ENCODE measurements at regions not wholly inside any gene's neighbourhood (a gene's known extent, or its start where the extent isn't known, plus 50 kb on each side); places are given as distances from the start of the nearest gene placed in this dataset.

DNA sequence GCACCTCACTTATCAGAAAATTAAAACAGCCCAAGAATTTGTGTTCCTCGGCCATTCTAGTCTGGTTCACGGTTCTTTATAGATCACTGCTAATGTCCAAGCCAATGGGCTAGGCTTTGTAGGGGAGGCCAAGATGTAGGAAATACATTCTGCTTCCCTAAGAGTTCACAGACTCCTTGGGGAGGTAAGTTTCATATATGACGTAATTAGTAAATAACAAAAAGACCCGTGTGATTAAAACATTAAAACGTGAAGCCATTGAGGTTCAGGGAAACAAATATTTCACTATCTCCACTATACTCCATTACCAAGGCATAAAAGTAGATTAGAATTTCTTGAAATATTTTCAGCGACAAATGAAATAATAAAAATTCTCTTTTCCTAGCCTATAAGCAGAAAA lies 272.5 kb upstream of the KLHL29 start:
- H3K27me3 ChIP-seq, result no peaks in the 10 kb centered on the region
- H4K20me1 ChIP-seq (ENCODE audit: low read depth), result no peaks in the 10 kb centered on the region
- no peaks in the 10 kb centered on the region for H3K4me1 ChIP-seq
- no peak overlapping the region for H3K9ac ChIP-seq
- no peaks in the 10 kb centered on the region for H3K9me3 ChIP-seq (ENCODE audit: low read depth)
- H3K4me3 Mint-ChIP-seq, result no peak overlapping the region
- H2AFZ ChIP-seq (replicated peaks), result no peak overlapping the region
- DNase-seq (ENCODE audit: low spot score), result no peak
- no peaks in the 10 kb centered on the region for H3F3A ChIP-seq (ENCODE audit: low read depth)
- H3K4me2 ChIP-seq, result no peak overlapping the region
- no peak for TF ChIP-seq EZH2 (IDR thresholded peaks at IDR 0.05)
- H3K9me3 Mint-ChIP-seq, result peaks cover 8% of the 10 kb centered on the region
- H3K27me3 Mint-ChIP-seq (ENCODE audit: insufficient read depth, low read depth), result peaks cover 4% of the 10 kb centered on the region
- peaks cover 1% of the 10 kb centered on the region for H3K36me3 Mint-ChIP-seq
- no peaks in the 10 kb centered on the region for H3K36me3 ChIP-seq
- no peak overlapping the region for H3K27ac Mint-ChIP-seq
- H3K4me1 Mint-ChIP-seq, result no peaks in the 10 kb centered on the region
- H3K4me3 ChIP-seq, result no peak overlapping the region
- no peak overlapping the region for H3K27ac ChIP-seq
- no peaks in the 10 kb centered on the region for H3K79me2 ChIP-seq (ENCODE audit: low read depth)

DNA sequence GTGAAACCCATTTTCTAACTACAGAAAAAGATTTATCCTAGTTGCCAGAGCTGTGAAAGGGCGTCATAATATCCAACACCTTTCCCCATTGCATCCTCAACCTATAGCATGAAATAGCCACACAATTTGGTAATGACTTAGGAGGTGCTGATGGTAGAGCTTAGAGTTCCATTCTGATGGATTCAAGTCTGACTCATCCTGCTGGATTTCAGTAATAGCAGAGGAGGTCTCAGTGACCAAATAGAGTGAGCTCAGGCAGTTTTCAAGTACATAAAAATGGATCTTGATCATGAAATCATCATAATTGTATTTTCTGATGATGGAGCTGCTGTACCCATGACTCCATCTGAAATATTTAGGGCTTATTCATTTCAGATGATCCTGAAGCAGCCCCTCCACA lies 270.7 kb upstream of the KLHL29 start:
- Histone ChIP-seq H3F3A (ENCODE audit: low read depth) (no peaks in the 10 kb centered on the region), H3K4me3 (no peak overlapping the region), H3K4me2 (no peak overlapping the region), H3K9ac (no peak overlapping the region), H3K9me3 (ENCODE audit: low read depth) (no peaks in the 10 kb centered on the region), H3K79me2 (ENCODE audit: low read depth) (no peaks in the 10 kb centered on the region), H3K4me1 (no peaks in the 10 kb centered on the region), H3K27me3 (no peaks in the 10 kb centered on the region), H3K36me3 (no peaks in the 10 kb centered on the region), H4K20me1 (ENCODE audit: low read depth) (no peaks in the 10 kb centered on the region), H3K27ac (no peak overlapping the region), H2AFZ (replicated peaks) (no peak overlapping the region)
- H3K4me3 Mint-ChIP-seq, result no peak overlapping the region
- DNase-seq (ENCODE audit: low spot score), result no peak
- H3K4me1 Mint-ChIP-seq, result no peaks in the 10 kb centered on the region
- peaks cover 7% of the 10 kb centered on the region for H3K27me3 Mint-ChIP-seq (ENCODE audit: insufficient read depth, low read depth)
- H3K36me3 Mint-ChIP-seq, result peaks cover 1% of the 10 kb centered on the region
- no peak overlapping the region for H3K27ac Mint-ChIP-seq
- H3K9me3 Mint-ChIP-seq, result peaks cover 8% of the 10 kb centered on the region
- TF ChIP-seq EZH2 (IDR thresholded peaks at IDR 0.05), result no peak
- TF ChIP-seq EZH2phosphoT487 (IDR thresholded peaks at IDR 0.05), result no peak
- TF ChIP-seq, protein P1, sequence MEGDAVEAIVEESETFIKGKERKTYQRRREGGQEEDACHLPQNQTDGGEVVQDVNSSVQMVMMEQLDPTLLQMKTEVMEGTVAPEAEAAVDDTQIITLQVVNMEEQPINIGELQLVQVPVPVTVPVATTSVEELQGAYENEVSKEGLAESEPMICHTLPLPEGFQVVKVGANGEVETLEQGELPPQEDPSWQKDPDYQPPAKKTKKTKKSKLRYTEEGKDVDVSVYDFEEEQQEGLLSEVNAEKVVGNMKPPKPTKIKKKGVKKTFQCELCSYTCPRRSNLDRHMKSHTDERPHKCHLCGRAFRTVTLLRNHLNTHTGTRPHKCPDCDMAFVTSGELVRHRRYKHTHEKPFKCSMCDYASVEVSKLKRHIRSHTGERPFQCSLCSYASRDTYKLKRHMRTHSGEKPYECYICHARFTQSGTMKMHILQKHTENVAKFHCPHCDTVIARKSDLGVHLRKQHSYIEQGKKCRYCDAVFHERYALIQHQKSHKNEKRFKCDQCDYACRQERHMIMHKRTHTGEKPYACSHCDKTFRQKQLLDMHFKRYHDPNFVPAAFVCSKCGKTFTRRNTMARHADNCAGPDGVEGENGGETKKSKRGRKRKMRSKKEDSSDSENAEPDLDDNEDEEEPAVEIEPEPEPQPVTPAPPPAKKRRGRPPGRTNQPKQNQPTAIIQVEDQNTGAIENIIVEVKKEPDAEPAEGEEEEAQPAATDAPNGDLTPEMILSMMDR (IDR thresholded peaks at IDR 0.05), result no peak

DNA sequence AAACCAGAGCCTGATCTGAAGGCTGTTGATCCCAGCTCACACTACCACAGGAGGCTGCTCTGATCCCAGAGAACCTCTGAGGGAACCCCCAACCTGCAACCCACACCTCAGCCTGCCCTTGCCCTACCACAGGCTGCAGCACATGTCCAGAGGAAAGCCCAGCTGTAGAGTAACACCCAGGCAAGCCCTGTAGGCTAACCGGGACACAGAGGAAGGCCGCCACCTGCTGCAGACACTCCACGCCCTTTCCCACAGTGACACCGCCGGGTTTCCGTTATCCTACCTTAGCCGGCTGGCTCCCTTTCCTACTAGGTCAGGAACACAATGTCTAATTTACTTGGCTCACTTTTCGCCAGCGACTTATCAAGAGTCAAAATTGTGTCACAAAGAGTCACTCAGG lies 266.7 kb upstream of the KLHL29 start:
- no peak overlapping the region for H3K4me3 Mint-ChIP-seq

DNA sequence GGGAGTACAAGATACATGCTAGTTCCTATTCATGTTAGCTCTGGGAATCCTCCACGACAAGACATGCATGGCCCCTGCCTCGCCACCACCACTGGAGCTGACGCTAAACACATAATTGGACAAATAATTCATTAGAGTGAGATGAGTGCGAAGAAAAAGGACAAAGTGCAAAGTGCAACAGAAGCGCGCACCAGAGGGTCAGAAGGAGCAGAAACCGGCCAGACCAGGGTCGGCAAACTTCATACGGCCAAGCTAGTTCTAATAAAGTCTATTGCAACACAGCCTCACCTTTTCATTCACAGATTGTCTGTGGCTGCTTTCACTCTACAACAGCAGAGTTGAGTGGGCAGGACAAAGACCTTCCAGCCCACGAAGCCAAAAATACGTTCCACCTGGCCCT lies 266.1 kb upstream of the KLHL29 start:
- TF ChIP-seq, protein P1 (IDR thresholded peaks at IDR 0.05), result no peak
- TF ChIP-seq EZH2phosphoT487 (IDR thresholded peaks at IDR 0.05) (no peak), EZH2 (IDR thresholded peaks at IDR 0.05) (no peak)
- Histone ChIP-seq H3K36me3 (no peaks in the 10 kb centered on the region), H3K4me1 (no peaks in the 10 kb centered on the region), H3K79me2 (ENCODE audit: low read depth) (no peaks in the 10 kb centered on the region), H3K4me3 (no peak overlapping the region), H3K4me2 (no peak overlapping the region), H3K9ac (no peak overlapping the region), H4K20me1 (ENCODE audit: low read depth) (no peaks in the 10 kb centered on the region), H3K9me3 (ENCODE audit: low read depth) (no peaks in the 10 kb centered on the region), H3K27ac (no peak overlapping the region), H3K27me3 (no peaks in the 10 kb centered on the region), H2AFZ (replicated peaks) (no peak overlapping the region), H3F3A (ENCODE audit: low read depth) (no peaks in the 10 kb centered on the region)
- H3K27me3 Mint-ChIP-seq (ENCODE audit: insufficient read depth, low read depth), result peaks cover 7% of the 10 kb centered on the region
- no peaks in the 10 kb centered on the region for H3K9me3 Mint-ChIP-seq
- no peaks in the 10 kb centered on the region for H3K36me3 Mint-ChIP-seq
- no peaks in the 10 kb centered on the region for H3K4me1 Mint-ChIP-seq
- DNase-seq (ENCODE audit: low spot score), result no peak
- H3K4me3 Mint-ChIP-seq, result no peak overlapping the region
- H3K27ac Mint-ChIP-seq, result no peak overlapping the region

More for the DNA sequence above, 266.7 kb upstream of the KLHL29 start:
- Histone ChIP-seq H3K27me3 (no peaks in the 10 kb centered on the region), H4K20me1 (ENCODE audit: low read depth) (no peaks in the 10 kb centered on the region), H3F3A (ENCODE audit: low read depth) (no peaks in the 10 kb centered on the region), H3K27ac (no peak overlapping the region), H3K4me2 (no peak overlapping the region), H3K79me2 (ENCODE audit: low read depth) (no peaks in the 10 kb centered on the region), H3K4me1 (no peaks in the 10 kb centered on the region), H3K4me3 (no peak overlapping the region), H3K36me3 (no peaks in the 10 kb centered on the region), H3K9me3 (ENCODE audit: low read depth) (no peaks in the 10 kb centered on the region), H3K9ac (no peak overlapping the region), H2AFZ (replicated peaks) (no peak overlapping the region)
- Mint-ChIP-seq H3K4me1 (no peaks in the 10 kb centered on the region), H3K27ac (no peak overlapping the region), H3K36me3 (no peaks in the 10 kb centered on the region), H3K9me3 (no peaks in the 10 kb centered on the region), H3K27me3 (ENCODE audit: insufficient read depth, low read depth) (peaks cover 7% of the 10 kb centered on the region)
- TF ChIP-seq EZH2 (IDR thresholded peaks at IDR 0.05) (no peak), EZH2phosphoT487 (IDR thresholded peaks at IDR 0.05) (no peak)
- TF ChIP-seq, protein P1 (IDR thresholded peaks at IDR 0.05), result no peak
- no peak for DNase-seq (ENCODE audit: low spot score)
